Fibroblast of skin of left quadriceps (primary cell): ENCODE measurements at regions not wholly inside any gene's neighbourhood (a gene's known extent, or its start where the extent isn't known, plus 50 kb on each side); places are given as distances from the start of the nearest gene placed in this dataset.
A peak's percentile ranks its signal among the peaks of the same experiment; 100 is the strongest.

Source experiments
- DNase-seq, 2 experiments: peaks; one replicate each; pipeline ENCODE4 v3.0.0-alpha.2; 2013; ENCODE audit warnings: low read depth in 2 of 2

DNA sequence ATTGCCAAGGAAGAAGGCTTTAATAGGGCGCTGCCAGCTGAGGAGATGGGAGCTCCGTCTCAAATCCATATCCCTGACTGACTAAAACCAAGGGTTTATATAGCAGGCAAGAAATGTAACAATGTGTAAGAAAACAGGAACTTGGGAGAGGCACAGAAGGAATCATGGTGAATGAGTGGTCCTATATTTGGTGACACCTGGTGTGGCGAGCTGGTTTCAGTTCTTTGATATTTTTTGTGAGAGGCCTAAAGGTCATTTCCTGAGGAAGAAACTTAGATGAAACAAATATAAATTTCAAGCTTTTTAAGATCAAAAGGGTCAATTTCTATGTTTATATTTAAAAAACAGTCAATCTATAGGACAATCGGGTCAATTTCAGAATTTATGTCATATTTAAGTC lies 826.3 kb downstream of the SLITRK6 start:
- no peak for DNase-seq

DNA sequence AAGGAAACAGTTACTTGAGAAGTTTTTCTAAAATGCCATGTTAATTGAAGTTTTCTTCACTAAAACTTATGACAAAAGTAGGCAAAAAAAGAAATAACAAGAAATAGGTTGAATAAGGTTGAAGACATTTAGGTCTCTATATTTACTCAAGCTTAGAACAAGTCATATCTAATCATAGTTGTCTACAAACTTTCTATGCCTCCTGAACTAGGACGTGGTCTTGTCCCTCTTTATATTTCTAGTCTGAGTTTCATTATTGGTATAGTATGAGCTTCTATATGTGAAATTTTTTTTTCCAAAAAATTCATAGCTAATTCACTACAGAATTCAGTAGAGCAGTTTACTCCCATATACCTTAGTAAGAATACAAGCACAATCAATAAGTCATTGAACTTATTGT lies 836.4 kb downstream of the SLITRK6 start:
- DNase-seq: no peak

DNA sequence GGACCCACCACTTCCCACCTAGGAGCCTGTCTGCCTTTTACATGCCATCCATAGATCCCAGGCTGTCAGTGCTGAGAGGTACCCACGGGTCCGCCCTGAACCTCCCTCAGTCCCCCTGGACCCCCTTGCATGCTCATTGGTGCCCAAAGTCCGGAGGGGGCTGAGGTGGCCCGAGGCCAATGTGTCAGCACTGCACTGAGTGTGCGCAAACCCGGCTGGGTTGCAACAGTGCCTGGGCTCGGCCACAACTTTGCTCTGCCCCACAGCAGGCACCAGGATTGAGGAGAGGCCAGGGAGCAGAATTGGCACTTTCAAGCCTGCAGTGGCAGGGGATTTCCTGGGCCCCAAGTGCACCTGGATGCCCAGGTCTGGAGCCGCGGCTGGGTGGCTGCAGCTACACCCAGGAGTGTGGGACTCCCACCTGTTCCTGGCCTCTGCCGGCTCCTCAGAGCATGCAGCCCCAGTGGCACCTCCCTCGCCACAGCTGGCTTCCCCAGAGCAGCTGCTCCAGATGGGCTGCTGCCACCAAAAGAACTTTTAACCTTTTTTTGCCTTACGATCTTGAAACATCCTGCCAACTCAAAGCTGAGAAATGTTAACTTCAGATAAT lies 837.0 kb downstream of the SLITRK6 start:
- no peak for DNase-seq

DNA sequence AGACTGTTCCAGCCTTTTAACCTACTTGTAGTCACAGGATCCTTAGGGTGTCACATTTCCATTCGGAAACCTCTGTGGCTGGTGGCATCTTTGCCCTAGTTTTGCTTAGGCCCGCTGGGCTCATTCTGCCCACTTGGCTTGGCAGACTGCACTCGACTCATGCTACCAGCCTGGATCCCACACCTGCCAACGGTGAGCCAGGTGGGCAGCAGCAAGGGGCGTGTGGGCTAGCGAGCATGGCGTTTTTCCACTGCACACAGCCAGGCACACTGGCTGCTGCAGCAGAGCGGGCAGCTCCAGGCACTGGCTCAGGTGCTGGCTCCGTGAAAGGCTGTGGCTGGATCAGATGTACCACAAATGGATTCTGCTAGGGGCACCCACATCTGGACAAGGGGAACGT lies 838.2 kb downstream of the SLITRK6 start:
- no peak for DNase-seq

DNA sequence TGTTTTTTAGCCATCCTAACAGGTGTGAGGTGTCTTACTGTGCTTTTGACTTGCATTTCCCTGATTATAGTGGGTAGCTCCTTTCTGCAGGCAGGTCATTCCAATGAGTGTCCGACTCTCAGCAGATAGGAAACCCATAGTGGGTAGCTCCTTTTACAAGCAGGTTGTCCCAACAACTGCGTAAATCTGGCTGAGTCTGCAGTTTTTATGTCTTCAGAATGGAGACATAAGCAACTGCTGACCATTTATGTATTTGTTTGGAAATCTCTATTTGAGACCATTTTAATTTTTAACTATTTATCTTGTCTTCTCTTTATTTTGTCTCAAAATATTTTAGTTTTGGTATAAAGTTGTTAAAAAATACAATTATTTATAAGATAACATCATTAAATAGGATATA lies 839.4 kb downstream of the SLITRK6 start:
- no peak for DNase-seq

DNA sequence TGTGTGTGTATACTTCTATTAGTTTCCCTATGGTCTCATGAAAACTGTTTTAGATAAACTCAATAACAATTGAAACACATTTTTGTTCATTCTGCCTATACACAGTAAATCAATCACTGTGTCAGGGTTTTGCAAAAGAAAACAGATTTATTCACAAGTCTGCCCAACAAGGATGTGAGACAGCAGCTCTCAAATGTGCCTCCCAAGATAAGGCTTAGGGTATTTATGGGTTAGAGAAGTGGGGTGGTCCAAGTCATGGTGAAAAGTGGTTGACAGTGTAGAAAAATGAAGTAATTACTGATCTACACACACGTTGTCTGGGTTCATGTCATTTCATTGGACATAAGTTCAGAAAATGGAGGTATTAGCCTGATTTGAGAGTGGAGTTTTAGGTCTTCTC lies 844.6 kb downstream of the SLITRK6 start:
- DNase-seq: no peak

DNA sequence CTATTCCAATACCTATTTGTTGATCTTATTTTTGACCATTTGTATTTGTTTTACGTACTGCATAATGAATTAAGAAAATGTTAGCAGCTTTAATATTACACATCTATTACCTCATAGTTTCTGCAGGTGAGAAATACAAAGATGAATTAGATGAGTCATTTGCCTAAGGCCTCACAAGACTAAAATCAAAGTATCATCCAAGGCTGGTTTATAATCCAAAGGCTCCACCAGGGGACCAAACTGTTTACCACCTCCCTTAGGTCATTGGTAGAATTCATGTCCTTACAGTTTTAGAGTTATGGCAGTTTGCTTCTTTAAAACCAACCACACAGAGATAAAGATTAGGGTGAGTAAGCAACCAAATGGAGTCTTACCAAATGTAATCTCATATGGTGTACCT lies 848.1 kb downstream of the SLITRK6 start:
- DNase-seq: no peak

DNA sequence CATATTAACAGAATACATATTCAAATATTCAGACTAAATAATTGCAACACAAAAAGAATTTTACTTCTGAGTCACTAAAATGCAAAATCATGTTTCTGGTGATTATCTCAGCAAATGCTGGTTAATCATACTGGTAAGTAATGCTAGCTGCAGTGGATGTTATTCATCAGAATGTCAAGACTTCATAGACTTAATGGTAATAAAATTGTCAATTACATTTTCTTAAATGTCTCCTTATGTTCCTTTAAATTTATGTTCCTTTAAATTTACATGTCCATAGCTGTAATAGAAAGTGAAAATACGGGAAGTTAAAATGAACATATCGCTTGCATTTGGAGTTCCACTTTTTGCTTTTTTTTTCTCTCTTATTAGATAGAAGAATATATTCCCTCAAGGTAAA lies 853.0 kb downstream of the SLITRK6 start:
- peak; percentile 18 to 29 for DNase-seq

DNA sequence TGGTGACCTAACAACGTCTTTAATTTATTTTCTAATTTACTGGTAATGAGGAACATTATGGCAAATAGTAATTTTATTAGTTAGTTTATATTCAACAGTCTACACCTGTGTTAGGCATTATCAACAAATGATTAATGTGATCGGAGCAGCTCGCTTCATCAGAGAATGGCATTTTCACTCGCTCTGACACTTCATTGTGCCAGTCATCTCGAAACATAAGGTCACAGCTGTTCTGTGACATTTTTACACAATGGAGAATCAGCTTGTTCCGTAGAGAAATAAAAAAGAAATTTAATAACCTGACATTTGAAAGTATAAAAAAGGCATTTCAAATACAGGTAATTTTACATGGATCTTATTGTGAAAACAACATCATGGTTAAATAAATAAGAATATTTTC lies 858.4 kb downstream of the SLITRK6 start:
- no peak for DNase-seq

DNA sequence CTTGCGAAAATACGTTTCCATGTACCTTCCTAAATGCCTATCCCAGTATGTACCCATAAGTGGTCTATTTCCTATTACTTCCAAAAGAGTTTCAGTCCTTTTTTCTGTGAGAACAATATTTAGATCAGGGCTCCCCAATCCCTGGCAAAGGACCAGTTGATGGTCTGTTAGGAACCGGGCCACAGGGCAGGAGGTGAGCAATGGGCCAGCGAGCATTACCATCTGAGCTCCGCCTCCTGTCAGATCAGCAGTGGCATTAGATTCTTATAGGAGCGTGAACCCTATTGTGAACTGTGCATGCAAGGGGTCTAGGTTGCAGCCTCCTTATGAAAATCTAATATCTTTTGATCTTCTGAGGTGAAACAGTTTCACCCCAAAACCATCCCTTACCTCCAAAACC lies 859.1 kb downstream of the SLITRK6 start:
- no peak for DNase-seq

DNA sequence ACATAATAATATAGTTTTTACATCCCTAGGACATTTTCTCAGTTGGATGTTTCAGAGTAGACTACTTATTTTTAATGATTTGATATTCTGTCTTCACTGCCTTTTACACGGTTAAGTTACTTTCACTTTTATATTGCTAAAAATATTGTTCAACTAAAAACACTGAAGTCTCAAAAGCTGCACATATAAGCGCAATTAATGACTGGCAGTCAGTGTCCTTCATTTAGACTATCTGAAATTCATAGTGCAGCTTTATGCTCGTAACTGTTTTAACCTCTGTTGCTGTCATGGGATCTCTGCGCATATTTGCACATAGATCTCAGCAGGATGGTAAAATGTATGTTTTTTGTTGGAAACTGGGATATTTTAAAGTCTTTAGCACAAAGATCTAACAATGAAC lies 864.3 kb downstream of the SLITRK6 start:
- DNase-seq: no peak

DNA sequence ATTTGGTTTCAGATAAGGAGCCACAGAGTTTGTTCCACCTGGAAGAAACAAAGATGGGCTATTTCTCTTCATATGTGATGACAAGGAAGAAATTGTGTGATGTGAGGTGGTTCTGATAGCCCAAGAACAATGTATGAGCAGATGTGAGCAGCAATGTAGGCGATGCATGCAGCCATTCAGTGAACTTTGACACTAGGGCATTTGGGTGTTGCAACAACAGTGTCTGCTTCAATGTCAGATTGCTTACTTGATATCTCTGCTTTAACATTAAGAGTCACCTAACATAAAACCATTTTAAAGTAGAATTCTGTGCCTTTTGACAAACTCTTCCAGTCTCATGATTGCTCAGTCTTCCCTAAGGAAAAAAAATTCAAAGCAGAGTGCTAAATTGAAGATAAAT lies 865.4 kb downstream of the SLITRK6 start:
- DNase-seq: no peak

DNA sequence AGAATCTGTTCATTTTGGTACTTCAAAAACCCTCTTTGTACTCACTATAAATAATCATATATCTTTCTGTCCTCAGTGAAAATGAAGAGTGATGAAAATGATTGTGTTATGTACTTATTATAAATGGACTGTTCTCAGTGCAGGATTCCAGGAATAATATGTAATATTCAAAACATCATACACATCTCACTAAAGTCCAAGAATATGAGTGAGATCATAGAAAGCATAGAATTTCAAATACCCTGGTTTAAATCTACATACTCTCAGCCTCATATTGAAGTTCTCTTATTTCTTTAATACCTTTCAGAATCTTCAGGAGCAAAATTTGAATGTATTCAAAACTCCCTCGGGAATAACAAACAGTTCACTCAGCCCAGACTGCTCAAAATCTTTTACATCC lies 868.0 kb downstream of the SLITRK6 start:
- DNase-seq: no peak

DNA sequence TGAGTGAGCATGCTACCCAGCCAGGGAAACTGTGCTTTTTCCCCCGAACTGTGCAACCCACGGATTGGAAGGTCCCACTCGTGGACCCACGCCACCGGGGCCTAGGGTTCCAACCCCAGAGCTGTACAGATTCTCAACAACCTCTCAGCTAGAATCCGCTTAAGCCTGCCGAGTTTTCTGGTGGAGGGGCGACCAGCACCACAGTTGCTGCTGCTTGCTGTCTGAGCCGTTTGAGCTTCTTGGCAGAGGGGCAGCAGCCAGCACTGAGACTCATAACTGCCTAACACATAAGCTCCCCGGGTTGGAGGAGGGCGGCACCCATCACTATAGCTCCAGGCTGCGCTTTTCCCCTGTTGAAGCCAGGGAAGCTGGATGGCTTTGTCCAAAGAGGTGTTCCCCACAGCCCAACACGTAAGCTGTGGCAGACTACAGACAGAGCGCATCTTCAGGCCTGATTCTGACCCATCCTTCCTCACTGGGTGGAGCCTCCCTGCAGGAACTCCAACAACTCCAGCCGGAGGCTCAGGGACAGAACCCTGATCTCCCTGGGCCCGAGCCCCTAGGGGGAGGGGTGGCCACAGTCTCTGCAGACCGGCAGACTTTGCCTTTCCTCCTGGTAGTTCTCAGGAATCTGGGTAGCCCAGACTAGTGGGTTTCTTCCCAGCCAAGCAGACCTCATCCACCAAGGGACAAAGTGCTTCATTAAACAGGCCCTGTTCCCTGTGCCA lies 871.6 kb downstream of the SLITRK6 start:
- no peak for DNase-seq

DNA sequence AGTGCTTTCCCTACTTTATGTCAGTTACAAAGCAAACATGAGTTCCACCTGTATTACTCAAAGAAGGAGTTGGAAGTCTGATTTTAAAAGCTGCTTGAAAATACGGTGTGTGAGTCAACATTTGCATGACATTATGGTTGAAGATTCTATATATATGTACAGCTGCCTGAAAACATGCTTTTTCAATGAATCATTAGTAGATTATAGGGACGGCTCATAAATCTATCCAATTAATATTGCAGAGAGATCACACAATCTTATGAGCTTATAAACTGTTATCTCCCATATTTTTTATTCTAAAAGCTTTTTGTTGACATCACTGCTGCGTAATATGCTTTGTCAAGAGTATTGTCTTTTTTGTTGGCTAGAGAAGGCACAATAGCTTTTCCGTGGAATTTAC lies 873.8 kb downstream of the SLITRK6 start:
- peak; percentile 20 to 37 for DNase-seq

DNA sequence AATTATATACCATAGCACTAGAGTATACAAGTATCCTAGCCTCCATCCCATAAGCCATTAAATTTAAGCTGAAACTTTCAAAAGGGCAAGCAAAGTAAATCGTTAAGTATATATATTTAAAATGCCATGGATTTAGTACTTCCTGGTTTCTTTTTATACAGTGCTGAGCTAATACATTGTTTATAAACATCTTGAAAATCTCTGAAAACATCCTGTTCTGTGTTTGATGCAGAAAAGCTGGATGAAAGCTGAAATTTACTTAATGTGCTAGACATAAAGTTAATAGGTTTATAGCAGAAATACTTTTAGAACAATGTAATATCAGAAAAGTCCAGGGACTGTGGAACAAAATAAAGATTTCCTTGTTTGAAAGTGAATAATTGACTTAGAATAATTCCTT lies 875.4 kb downstream of the SLITRK6 start:
- DNase-seq: no peak

DNA sequence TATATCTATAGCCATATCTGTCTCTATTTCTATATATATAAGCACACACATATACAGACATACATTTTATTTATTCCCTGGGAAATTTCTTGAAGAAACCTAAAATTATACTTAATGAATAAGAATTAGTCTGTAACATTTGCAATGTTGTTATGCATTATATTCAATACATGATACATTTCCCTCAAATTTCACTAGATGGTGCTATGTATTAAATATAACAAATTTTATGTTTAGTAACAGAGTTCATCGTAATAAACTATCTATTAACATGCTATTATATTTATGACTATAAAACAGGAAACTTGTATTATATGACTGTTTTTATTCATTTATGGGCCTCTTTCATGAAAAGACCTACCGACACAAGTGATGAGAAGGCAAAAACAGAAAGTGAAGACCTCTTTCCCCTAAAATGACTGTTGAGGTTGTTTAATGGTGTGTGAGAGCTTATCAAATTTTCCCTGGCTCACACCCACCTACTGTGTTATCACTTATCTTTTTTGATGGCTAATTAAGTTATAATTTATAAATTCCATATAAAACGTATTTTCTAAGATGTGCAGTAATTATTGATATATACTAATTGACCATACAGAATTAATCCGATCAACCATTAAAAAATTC lies 881.9 kb downstream of the SLITRK6 start:
- peak in 1 of 2 experiments; percentile 18 for DNase-seq

DNA sequence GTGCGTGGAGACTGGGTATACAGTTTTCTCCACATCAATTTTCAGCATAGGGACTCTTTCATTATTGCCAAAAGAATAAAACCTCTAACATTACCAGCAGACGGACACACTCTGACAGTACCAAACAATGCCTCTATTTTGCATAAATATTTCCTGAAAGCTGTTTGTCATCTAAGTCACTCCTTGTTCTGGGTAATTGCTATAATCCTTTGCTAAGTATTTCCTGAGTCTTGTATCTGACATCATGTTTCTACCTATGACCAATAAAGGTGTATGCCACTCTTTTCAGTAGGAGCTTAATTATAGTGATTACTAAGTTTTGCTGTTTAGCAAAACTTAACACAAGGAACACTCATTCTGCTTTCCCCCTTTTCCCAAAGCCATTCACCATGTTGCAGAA lies 886.5 kb downstream of the SLITRK6 start:
- no peak for DNase-seq

DNA sequence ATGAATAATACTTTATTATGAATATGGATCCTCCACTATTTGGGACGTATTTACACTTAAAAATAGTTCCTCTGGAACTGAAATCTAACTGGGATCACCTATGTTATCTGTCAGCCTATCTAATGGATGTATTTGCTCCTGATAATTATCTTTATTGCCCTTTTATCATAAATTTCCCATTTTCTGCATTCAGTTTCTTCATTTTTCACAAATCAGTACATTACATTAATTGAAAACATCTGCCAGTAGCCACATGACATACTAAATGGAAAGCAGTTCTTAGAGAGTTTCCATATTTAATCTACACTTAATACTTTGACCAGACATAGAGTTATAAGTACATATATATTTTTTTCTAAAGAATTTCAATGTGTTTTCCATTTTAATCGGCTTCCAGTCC lies 888.8 kb downstream of the SLITRK6 start:
- no peak for DNase-seq

DNA sequence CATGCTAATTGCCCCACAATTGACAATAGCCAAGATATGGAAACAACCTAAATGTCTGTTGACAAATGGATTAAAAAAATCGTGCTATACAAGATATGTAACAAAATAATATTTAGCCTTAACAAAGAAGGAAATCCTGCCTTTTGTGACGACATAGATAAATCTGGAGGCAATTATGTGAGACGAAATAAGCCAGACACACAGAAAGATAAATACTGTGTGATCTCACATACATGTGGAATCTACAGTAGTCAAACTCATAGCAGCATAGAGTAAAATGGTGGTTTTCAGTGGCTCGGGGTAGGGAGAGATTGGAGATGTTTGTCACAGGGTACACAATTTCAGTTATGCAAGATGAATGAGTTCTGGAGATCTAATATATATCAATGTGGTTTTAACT lies 895.8 kb downstream of the SLITRK6 start:
- no peak for DNase-seq

DNA sequence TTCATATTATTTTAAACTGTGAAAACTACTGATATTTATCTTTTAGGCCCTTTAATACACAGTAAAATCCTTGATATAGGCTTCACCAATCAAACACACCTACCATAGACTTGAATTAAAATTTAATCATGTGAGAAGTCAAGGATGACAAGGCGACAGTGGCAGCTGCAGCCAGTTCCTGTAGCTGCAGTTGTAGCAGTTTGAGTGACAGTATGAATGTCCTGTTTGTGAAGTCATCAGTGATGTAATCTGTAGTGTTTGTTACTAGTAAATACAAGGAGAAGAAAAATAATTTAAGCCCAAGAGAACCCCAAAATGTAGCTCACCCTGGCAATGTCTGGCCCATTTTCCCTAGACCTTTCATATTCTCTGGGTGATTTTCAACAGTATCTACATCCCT lies 897.0 kb downstream of the SLITRK6 start:
- DNase-seq: no peak

DNA sequence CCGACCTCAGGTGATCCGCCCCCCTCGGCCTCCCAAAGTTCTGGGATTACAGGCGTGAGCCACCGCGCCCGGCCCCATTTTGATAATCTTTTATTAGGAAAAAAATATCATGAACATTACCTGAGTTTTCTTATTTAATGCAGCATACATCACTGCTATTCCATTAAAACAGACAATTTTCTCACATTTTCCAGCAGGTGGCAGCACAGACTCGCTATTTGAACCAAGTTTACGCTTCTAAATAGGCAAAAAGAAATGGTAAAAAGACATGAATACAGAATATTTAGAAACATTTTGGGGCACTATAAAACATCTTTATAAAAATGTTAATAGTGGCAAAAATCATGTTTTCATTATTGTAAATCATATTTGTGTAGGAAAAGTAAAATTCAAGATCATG lies 903.1 kb downstream of the SLITRK6 start:
- peak; percentile 35 to 40 for DNase-seq

DNA sequence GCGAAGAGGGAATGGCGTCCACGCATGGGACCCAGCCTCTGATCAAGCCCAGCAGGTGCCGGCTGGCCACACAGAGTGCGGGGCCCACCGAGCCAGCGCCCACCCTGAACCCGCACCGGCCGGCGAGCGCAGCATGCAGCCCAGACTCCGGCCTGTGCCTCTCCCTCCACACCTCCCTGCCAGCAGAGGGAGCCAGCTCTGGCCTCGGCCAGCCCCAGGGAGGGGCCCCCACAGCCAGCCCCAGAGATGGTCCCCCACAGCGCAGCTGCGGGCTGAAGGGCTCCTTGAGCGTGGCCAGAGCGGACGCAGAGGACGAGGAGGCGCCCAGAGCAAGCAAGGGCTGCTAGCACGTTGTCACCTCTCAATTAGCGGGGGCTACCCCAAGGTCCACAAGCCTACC lies 904.5 kb downstream of the SLITRK6 start:
- no peak for DNase-seq
